GM12878 (cell line): ENCODE measurements at regions not wholly inside any gene's neighbourhood (a gene's known extent, or its start where the extent isn't known, plus 50 kb on each side); places are given as distances from the start of the nearest gene placed in this dataset.

Experiments
- ATAC-seq: fragments of 200-7000 bp; cut with Tn5 transposase; 3 replicates; pipeline ENCODE4 v1.9.1; 2020; ENCODE audit warnings: mild to moderate bottlenecking, moderate library complexity
- BruUV-seq: library from RNA; stranded (reverse); fragments of 400-500 nt; replicated peaks from 2 replicates; lab custom pipeline; 2021; lab: Mats Ljungman, UMichigan
- CTCF ChIA-PET: fragments of 300-600 bp; sonication (Branson Sonifier 250); formaldehyde crosslinking; extraction: SDS; loops from one replicate; lab custom pipeline; 2021; ENCODE audit warnings: inconsistent platforms; lab: Yijun Ruan, JAX
- POLR2A ChIA-PET: fragments of 350-600 bp; formaldehyde crosslinking; extraction: SDS; loops from one replicate; lab custom pipeline; 2021; ENCODE audit warnings: inconsistent platforms; lab: Charles Lee
- RAD21 ChIA-PET: fragments of 300-600 bp; sonication (Branson Sonifier 250); formaldehyde crosslinking; loops from one replicate; lab custom pipeline; 2023; ENCODE audit warnings: antibody characterized with exemption; ENCODE audit not compliant: unreplicated experiment; lab: Charles Lee
- SMC1A ChIA-PET: fragments of 300-600 bp; sonication (Branson Sonifier 250); formaldehyde crosslinking; loops from one replicate; lab custom pipeline; 2023; ENCODE audit not compliant: unreplicated experiment, uncharacterized antibody; lab: Charles Lee
- DNase-seq: peaks from one replicate; pipeline ENCODE4 v3.0.0-alpha.2; 2011; ENCODE audit warnings: low read depth, low spot score
- FAIRE-seq: peaks from 3 replicates; lab custom pipeline; 2011; peaks lifted over from hg19 to GRCh38; lab: Jason Lieb, UNC
- H2AFZ ChIP-seq: 2 replicates; pipeline ENCODE4 v1.6.0; 2011; ENCODE audit warnings: low read depth, low read length, control low read depth; ENCODE audit not compliant: control insufficient read depth
- H3K27ac ChIP-seq: 2 replicates; pipeline ENCODE4 v1.5.1; 2011; ENCODE audit warnings: control low read depth; ENCODE audit not compliant: control insufficient read depth, insufficient read depth
- H3K27me3 ChIP-seq, 2 experiments: replicated peaks in 1 of 2; 2 replicates each; pipeline versions ENCODE4 v1.6.0 to v1.6.1; 2011; ENCODE audit warnings: low read length in 1 of 2; ENCODE audit not compliant: control insufficient read depth in 2 of 2, insufficient read depth in 2 of 2
- H3K36me3 ChIP-seq, 2 experiments: 2 replicates each; pipeline ENCODE4 v1.5.1; 2011; ENCODE audit warnings: low read length in 1 of 2; ENCODE audit not compliant: control insufficient read depth in 2 of 2, insufficient read depth in 2 of 2
- H3K4me1 ChIP-seq: 2 replicates; pipeline ENCODE4 v1.6.1; 2011; ENCODE audit warnings: mild to moderate bottlenecking, low read length, moderate library complexity, mixed read lengths; ENCODE audit not compliant: control insufficient read depth, insufficient read depth
- H3K4me2 ChIP-seq: 2 replicates; pipeline ENCODE4 v1.6.0; 2011; ENCODE audit warnings: control low read depth; ENCODE audit not compliant: control insufficient read depth, insufficient read depth
- H3K4me3 ChIP-seq: fragments of 200-600 bp; sonication (generic); 2 replicates; pipeline ENCODE4 v1.5.1; 2016
- H3K79me2 ChIP-seq: 2 replicates; pipeline ENCODE4 v1.6.0; 2011; ENCODE audit warnings: low read length; ENCODE audit not compliant: control insufficient read depth, insufficient read depth
- H3K9ac ChIP-seq: 2 replicates; pipeline ENCODE4 v1.8.0; 2011; ENCODE audit warnings: low read length, control low read depth, mixed read lengths; ENCODE audit not compliant: control insufficient read depth, insufficient read depth
- H3K9me3 ChIP-seq: replicated peaks from 3 replicates; pipeline ENCODE4 v1.5.1; 2011; ENCODE audit warnings: mild to moderate bottlenecking, low read length; ENCODE audit not compliant: control insufficient read depth, insufficient read depth
- H4K20me1 ChIP-seq: 2 replicates; pipeline ENCODE4 v1.6.0; 2011; ENCODE audit not compliant: control insufficient read depth, insufficient read depth
- BHLHE40 ChIP-seq, 2 experiments: fragments of 450-650 bp in 1 of 2; IDR thresholded peaks; 2 replicates each; pipeline ENCODE4 v1.6.1; 2011 to 2017; ENCODE audit warnings: low read depth in 2 of 2, borderline replicate concordance in 1 of 2, improper control_type of control experiment in 1 of 2, low read length in 1 of 2, mild to moderate bottlenecking in 1 of 2
- CTCF ChIP-seq, 3 experiments: IDR thresholded peaks in 2 of 3; conservative IDR thresholded peaks in 1 of 3; 2 replicates each; pipeline ENCODE4 v1.5.1; 2011; ENCODE audit warnings: low read depth in 3 of 3, low read length in 3 of 3, mild to moderate bottlenecking in 3 of 3, control low read depth in 2 of 3, moderate library complexity in 2 of 3, inconsistent platforms in 1 of 3, mixed read lengths in 1 of 3; ENCODE audit not compliant: control insufficient read depth in 2 of 3, insufficient read depth in 1 of 3; ENCODE audit errors: extremely low read depth in 1 of 3
- E2F4 ChIP-seq: IDR thresholded peaks from 2 replicates; pipeline ENCODE4 v1.6.1; 2012; ENCODE audit warnings: low read depth, low read length, improper control_type of control experiment
- E4F1 ChIP-seq: fragments of 450-650 bp; IDR thresholded peaks from 2 replicates; pipeline ENCODE4 v1.6.1; 2018; ENCODE audit warnings: borderline replicate concordance, mild to moderate bottlenecking; ENCODE audit not compliant: partially characterized antibody
- EGR1 ChIP-seq, 2 experiments: IDR thresholded peaks; 1 replicate in 1 of 2; 2 replicates in 1 of 2; pipeline ENCODE4 v1.6.1; 2011 to 2012; ENCODE audit warnings: low read depth in 2 of 2, low read length in 2 of 2, borderline replicate concordance in 1 of 2, mild to moderate bottlenecking in 1 of 2, moderate library complexity in 1 of 2
- HDAC6 ChIP-seq: fragments of 200-600 bp; sonication (generic); IDR thresholded peaks from one replicate; pipeline ENCODE4 v1.8.0; 2017; ENCODE audit warnings: antibody characterized with exemption; ENCODE audit not compliant: unreplicated experiment
- POLR2AphosphoS5 ChIP-seq: IDR thresholded peaks from 2 replicates; pipeline ENCODE4 v1.6.1; 2011; ENCODE audit warnings: mild to moderate bottlenecking, low read length, inconsistent platforms
- RAD51 ChIP-seq: fragments of 450-650 bp; IDR thresholded peaks from 2 replicates; pipeline ENCODE4 v1.6.1; 2016; ENCODE audit warnings: moderate library complexity, mild to moderate bottlenecking, inconsistent platforms
- SREBF2 ChIP-seq: IDR thresholded peaks from 2 replicates; pipeline ENCODE4 v1.6.1; 2012; ENCODE audit warnings: mild to moderate bottlenecking, low read length
- ZNF24 ChIP-seq: fragments of 450-650 bp; IDR thresholded peaks from 2 replicates; pipeline ENCODE4 v1.6.1; 2017; ENCODE audit warnings: antibody characterized with exemption, mild to moderate bottlenecking
- WGBS: methylation state at CpG from one replicate; pipeline ENCODE4 v1.1.6; 2016; ENCODE audit warnings: low lambda C conversion rate; ENCODE audit not compliant: insufficient replicate concordance, insufficient coverage; ENCODE audit errors: missing lambda C conversion rate; 5-methylcytosine and 5-hydroxymethylcytosine counted together
- in situ Hi-C: fragments of 300-500 bp; cut with MboI; formaldehyde crosslinking; loops from 9 replicates; pipeline ENCODE4 v1.14.3; 2018; ENCODE audit warnings: mixed read lengths
- intact Hi-C: fragments of 100-400 bp; cut with micrococcal nuclease; formaldehyde crosslinking; loops from one replicate; pipeline ENCODE4 v1.14.2; 2022; ENCODE audit not compliant: unreplicated experiment

- TF ChIP-seq CTCF (IDR thresholded peaks at IDR 0.05 in 2 of 3, conservative IDR thresholded peaks at IDR 0.05 in 1 of 3; ENCODE audit: control insufficient read depth in 2 of 3, extremely low read depth in 1 of 3, insufficient read depth in 1 of 3, low read depth in 3 of 3, low read length in 3 of 3) (no peak), HDAC6 (no peak), ZNF24 (no peak), E2F4 (no peak), SREBF2 (no peak), POLR2AphosphoS5 (no peak)
Observed at GRCh38 chr6:85314586-85314985, 135.3 kb upstream of the NT5E start (continued).

- intact Hi-C loops (no loop called here), in situ Hi-C loops (no loop called here)
- FAIRE-seq = no peak
- H3K27ac ChIP-seq = no peak overlapping the region
- ChIA-PET RAD21 (interaction anchor here (1.0 kb wide), 1 partner anchor 23 kb away, joined by 3 read pairs; no protein-coding TSS in a partner anchor), SMC1A (no interaction called here), POLR2A (interaction anchor here (0.5 kb wide), 1 partner anchor 1593 kb away, joined by 3 read pairs; no protein-coding TSS in a partner anchor), CTCF (interaction anchor here (0.8 kb wide), 1 partner anchor 30 kb away, joined by 5 read pairs; no protein-coding TSS in a partner anchor)
- no peak for DNase-seq
- no peaks in the 10 kb centered on the region for H3K79me2 ChIP-seq
- no TSS peak for BruUV-seq
- H3K36me3 ChIP-seq = no peaks in the 10 kb centered on the region
- no peaks in the 10 kb centered on the region for H3K4me1 ChIP-seq
- no peaks in the 10 kb centered on the region for H4K20me1 ChIP-seq
- 20% methylated on average over 3 of the region's 3 CpGs for WGBS
- no peak overlapping the region for H3K4me3 ChIP-seq
- no peak overlapping the region for H3K9ac ChIP-seq
- no peaks in the 10 kb centered on the region for H3K9me3 ChIP-seq
- TF ChIP-seq BHLHE40 (IDR thresholded peaks at IDR 0.05; ENCODE audit: borderline replicate concordance in 1 of 2, low read depth in 2 of 2, low read length in 1 of 2) (0 out of 4 replicates have a peak, but pooled peaks of 1 of the 2 experiments have one; percentile 8), E4F1 (no peak), RAD51 (peak; percentile 29; the same call in 1 of the 2 replicates), EGR1 (IDR thresholded peaks at IDR 0.05; ENCODE audit: borderline replicate concordance in 1 of 2, low read depth in 2 of 2, low read length in 2 of 2) (no peak)
- no peak overlapping the region for H3K4me2 ChIP-seq
- no peak overlapping the region for H2AFZ ChIP-seq
- ATAC-seq = peak; percentile 79
- H3K27me3 ChIP-seq = no peaks in the 10 kb centered on the region
Observed at GRCh38 chr6:85300581-85300980, 149.3 kb upstream of the NT5E start.
